GM12878 (cell line): ENCODE measurements at regions not wholly inside any gene's neighbourhood (a gene's known extent, or its start where the extent isn't known, plus 50 kb on each side); places are given as distances from the start of the nearest gene placed in this dataset.

ENCODE experiments used
- CREM ChIP-seq: IDR thresholded peaks from 2 replicates; pipeline ENCODE4 v1.6.1; 2014; ENCODE audit warnings: antibody characterized with exemption, low read depth
- EP300 ChIP-seq, 2 experiments: fragments of 150-350 bp in 1 of 2; IDR thresholded peaks; 2 replicates each; pipeline ENCODE4 v1.6.1; 2011 to 2012; ENCODE audit warnings: low read depth in 2 of 2, low read length in 2 of 2, borderline replicate concordance in 1 of 2, improper control_type of control experiment in 1 of 2, inconsistent platforms in 1 of 2; ENCODE audit not compliant: control insufficient read depth in 1 of 2
- GATAD2B ChIP-seq: fragments of 450-650 bp; conservative IDR thresholded peaks from 2 replicates; pipeline ENCODE4 v1.6.1; 2017; ENCODE audit warnings: low read depth, mild to moderate bottlenecking, moderate library complexity
- NR2C2 ChIP-seq: IDR thresholded peaks from 2 replicates; pipeline ENCODE4 v1.6.1; 2011; ENCODE audit warnings: borderline replicate concordance, low read depth; ENCODE audit not compliant: control insufficient read depth, insufficient read length
- RELA ChIP-seq: fragments of 450-650 bp; IDR thresholded peaks from 2 replicates; pipeline ENCODE4 v1.8.0; 2014; ENCODE audit warnings: borderline replicate concordance; ENCODE audit not compliant: partially characterized antibody
- RFX5 ChIP-seq: IDR thresholded peaks from 2 replicates; pipeline ENCODE4 v1.6.1; 2011; ENCODE audit warnings: low read depth, low read length, improper control_type of control experiment
- YY1 ChIP-seq: IDR thresholded peaks from 2 replicates; pipeline ENCODE4 v1.6.1; 2011; ENCODE audit warnings: low read depth, mild to moderate bottlenecking, low read length

GRCh38 chr14:27067961-27068360 lies 470.1 kb upstream of the NOVA1 start:
- TF ChIP-seq EP300 (IDR thresholded peaks at IDR 0.05; ENCODE audit: borderline replicate concordance in 1 of 2, control insufficient read depth in 1 of 2, low read depth in 2 of 2, low read length in 2 of 2) = no peak
- no peak for TF ChIP-seq RFX5
- no peak for TF ChIP-seq GATAD2B
- TF ChIP-seq CREM = no peak
- TF ChIP-seq YY1 = no peak
- no peak for TF ChIP-seq RELA
- TF ChIP-seq NR2C2 = no peak
